Gastrocnemius medialis (tissue), 4 donors: ENCODE measurements at regions not wholly inside any gene's neighbourhood (a gene's known extent, or its start where the extent isn't known, plus 50 kb on each side); places are given as distances from the start of the nearest gene placed in this dataset.
"Not testable (repeated sequence)": the region's sequence is repeated elsewhere in the genome, so short reads cannot be mapped to it uniquely, and the experiment has no call there.

Experiments used
- CTCF ChIP-seq, 5 experiments: fragments of 450-650 bp in 3 of 5; fragments of 200-600 bp in 2 of 5; sonication (generic) in 2 of 5; IDR thresholded peaks in 4 of 5; conservative IDR thresholded peaks in 1 of 5; 1 replicate in 4 of 5; 2 replicates in 1 of 5; pipeline ENCODE4 v1.5.1; 2016 to 2019; ENCODE audit warnings: antibody characterized with exemption in 5 of 5, mild to moderate bottlenecking in 3 of 5, moderate library complexity in 3 of 5
- POLR2A ChIP-seq, 2 donors: fragments of 450-650 bp; IDR thresholded peaks; one replicate each; pipeline ENCODE4 v1.6.1; 2017; ENCODE audit warnings: antibody characterized with exemption in 2 of 2, mild to moderate bottlenecking in 2 of 2, moderate library complexity in 2 of 2

DNA sequence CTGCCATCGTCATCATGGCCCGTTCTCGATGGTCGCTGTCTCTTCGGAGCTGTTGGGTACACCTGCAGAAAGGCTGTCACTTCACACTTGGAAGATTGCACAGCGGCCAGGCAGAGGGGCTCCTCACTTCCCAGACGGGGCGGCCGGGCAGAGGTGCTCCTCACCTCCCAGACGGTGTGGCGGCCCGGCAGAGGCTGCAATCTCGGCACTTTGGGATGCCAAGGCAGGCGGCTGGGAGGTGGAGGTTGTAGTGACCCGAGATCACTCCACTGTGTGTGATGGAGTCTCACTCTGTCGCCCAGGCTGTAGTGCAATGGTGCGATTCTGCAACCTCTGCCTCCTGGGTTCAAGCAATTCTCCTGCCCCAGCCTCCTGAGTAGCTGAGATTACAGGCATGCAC lies 192.4 kb downstream of the RTP5 start:
- not testable (repeated sequence) for TF ChIP-seq CTCF (IDR thresholded peaks at IDR 0.05 in 4 of 5, conservative IDR thresholded peaks at IDR 0.05 in 1 of 5); POLR2A (IDR thresholded peaks at IDR 0.05)
